ENCODE measurements at regions not wholly inside any gene's neighbourhood (a gene's known extent, or its start where the extent isn't known, plus 50 kb on each side); places are given as distances from the start of the nearest gene placed in this dataset.

- Mint-ChIP-seq H3K4me3 (ENCODE audit: unreplicated experiment) (no peak overlapping the region), H3K4me1 (ENCODE audit: low read depth, unreplicated experiment) (no peaks in the 10 kb centered on the region), H3K9me3 (ENCODE audit: unreplicated experiment) (no peaks in the 10 kb centered on the region), H3K27ac (ENCODE audit: unreplicated experiment) (no peak overlapping the region), H3K36me3 (ENCODE audit: low read depth, unreplicated experiment) (no peaks in the 10 kb centered on the region), H3K27me3 (ENCODE audit: low read depth, unreplicated experiment) (no peaks in the 10 kb centered on the region)
- Histone ChIP-seq H3K79me2 (ENCODE audit: insufficient read depth, low read length) (no peaks in the 10 kb centered on the region), H3K36me3 (ENCODE audit: insufficient read depth, low read length) (no peaks in the 10 kb centered on the region), H3K4me1 (ENCODE audit: insufficient read depth, low read length) (no peaks in the 10 kb centered on the region), H3K27me3 (ENCODE audit: insufficient read depth, low read length) (no peaks in the 10 kb centered on the region), H2AFZ (ENCODE audit: low read depth, low read length) (no peak overlapping the region), H3K4me2 (ENCODE audit: low read length) (no peak overlapping the region), H3K9me3 (ENCODE audit: insufficient read depth, low read depth, low read length) (peaks cover 3% of the 10 kb centered on the region), H3K27ac (ENCODE audit: low read depth, low read length) (no peak overlapping the region), H3K9ac (ENCODE audit: low read length) (no peak overlapping the region), H3K4me3 (ENCODE audit: insufficient read depth, low read depth, low read length) (no peak overlapping the region), H4K20me1 (ENCODE audit: insufficient read depth, low read length) (no peaks in the 10 kb centered on the region)
- no peak for TF ChIP-seq EZH2 (IDR thresholded peaks at IDR 0.05; ENCODE audit: insufficient read depth, low read length)
- TF ChIP-seq CTCF (IDR thresholded peaks at IDR 0.05; ENCODE audit: insufficient read depth, low read depth, low read length) = no peak
- FAIRE-seq (no peak), DNase-seq (ENCODE audit: low read depth) (no peak)
Observed at GRCh38 chr15:46278486-46279090, 643.8 kb downstream of the SQOR start.

- Histone ChIP-seq H3K36me3 (ENCODE audit: insufficient read depth, low read length) (no peaks in the 10 kb centered on the region), H3K9me3 (ENCODE audit: insufficient read depth, low read depth, low read length) (peaks cover 3% of the 10 kb centered on the region), H3K27ac (ENCODE audit: low read depth, low read length) (no peak overlapping the region), H3K9ac (ENCODE audit: low read length) (no peak overlapping the region), H3K4me1 (ENCODE audit: insufficient read depth, low read length) (no peaks in the 10 kb centered on the region), H3K4me3 (ENCODE audit: insufficient read depth, low read depth, low read length) (no peak overlapping the region), H3K79me2 (ENCODE audit: insufficient read depth, low read length) (no peaks in the 10 kb centered on the region), H2AFZ (ENCODE audit: low read depth, low read length) (no peak overlapping the region), H3K27me3 (ENCODE audit: insufficient read depth, low read length) (no peaks in the 10 kb centered on the region), H4K20me1 (ENCODE audit: insufficient read depth, low read length) (no peaks in the 10 kb centered on the region), H3K4me2 (ENCODE audit: low read length) (no peak overlapping the region)
- Mint-ChIP-seq H3K27ac (ENCODE audit: unreplicated experiment) (no peak overlapping the region), H3K36me3 (ENCODE audit: low read depth, unreplicated experiment) (no peaks in the 10 kb centered on the region), H3K4me1 (ENCODE audit: low read depth, unreplicated experiment) (no peaks in the 10 kb centered on the region), H3K4me3 (ENCODE audit: unreplicated experiment) (no peak overlapping the region), H3K9me3 (ENCODE audit: unreplicated experiment) (no peaks in the 10 kb centered on the region), H3K27me3 (ENCODE audit: low read depth, unreplicated experiment) (no peaks in the 10 kb centered on the region)
- no peak for DNase-seq (ENCODE audit: low read depth)
- TF ChIP-seq EZH2 (IDR thresholded peaks at IDR 0.05; ENCODE audit: insufficient read depth, low read length) (no peak), CTCF (IDR thresholded peaks at IDR 0.05; ENCODE audit: insufficient read depth, low read depth, low read length) (no peak)
- no peak for FAIRE-seq
Observed at GRCh38 chr15:46280762-46281542, 646.1 kb downstream of the SQOR start.

- Histone ChIP-seq H3K27me3 (ENCODE audit: insufficient read depth, low read length) (no peaks in the 10 kb centered on the region), H3K27ac (ENCODE audit: low read depth, low read length) (no peak overlapping the region), H3K4me2 (ENCODE audit: low read length) (no peak overlapping the region), H3K79me2 (ENCODE audit: insufficient read depth, low read length) (no peaks in the 10 kb centered on the region), H3K36me3 (ENCODE audit: insufficient read depth, low read length) (no peaks in the 10 kb centered on the region), H3K4me1 (ENCODE audit: insufficient read depth, low read length) (no peaks in the 10 kb centered on the region), H4K20me1 (ENCODE audit: insufficient read depth, low read length) (no peaks in the 10 kb centered on the region), H3K9me3 (ENCODE audit: insufficient read depth, low read depth, low read length) (peaks cover 2% of the 10 kb centered on the region), H2AFZ (ENCODE audit: low read depth, low read length) (no peak overlapping the region), H3K4me3 (ENCODE audit: insufficient read depth, low read depth, low read length) (no peak overlapping the region), H3K9ac (ENCODE audit: low read length) (no peak overlapping the region)
- no peak for FAIRE-seq
- no peaks in the 10 kb centered on the region for H3K4me1 Mint-ChIP-seq (ENCODE audit: low read depth, unreplicated experiment)
- H3K27ac Mint-ChIP-seq (ENCODE audit: unreplicated experiment) = no peak overlapping the region
- no peaks in the 10 kb centered on the region for H3K36me3 Mint-ChIP-seq (ENCODE audit: low read depth, unreplicated experiment)
- TF ChIP-seq CTCF (IDR thresholded peaks at IDR 0.05; ENCODE audit: insufficient read depth, low read depth, low read length) = no peak
- DNase-seq (ENCODE audit: low read depth) = no peak
- H3K27me3 Mint-ChIP-seq (ENCODE audit: low read depth, unreplicated experiment) = no peaks in the 10 kb centered on the region
- peaks cover 2% of the 10 kb centered on the region for H3K9me3 Mint-ChIP-seq (ENCODE audit: unreplicated experiment)
- no peak overlapping the region for H3K4me3 Mint-ChIP-seq (ENCODE audit: unreplicated experiment)
Observed at GRCh38 chr15:46293550-46293949, 658.7 kb downstream of the SQOR start.

Measured in astrocyte (in vitro differentiated cells and primary cell).